GM18498 (cell line): ENCODE measurements at regions not wholly inside any gene's neighbourhood (a gene's known extent, or its start where the extent isn't known, plus 50 kb on each side); places are given as distances from the start of the nearest gene placed in this dataset.

Source experiments
- ATAC-seq: cut with Tn5 transposase; IDR thresholded peaks from one replicate; pipeline ENCODE4 v1.9.1; 2021; ENCODE audit warnings: mild to moderate bottlenecking, moderate library complexity; ENCODE audit not compliant: unreplicated experiment

DNA sequence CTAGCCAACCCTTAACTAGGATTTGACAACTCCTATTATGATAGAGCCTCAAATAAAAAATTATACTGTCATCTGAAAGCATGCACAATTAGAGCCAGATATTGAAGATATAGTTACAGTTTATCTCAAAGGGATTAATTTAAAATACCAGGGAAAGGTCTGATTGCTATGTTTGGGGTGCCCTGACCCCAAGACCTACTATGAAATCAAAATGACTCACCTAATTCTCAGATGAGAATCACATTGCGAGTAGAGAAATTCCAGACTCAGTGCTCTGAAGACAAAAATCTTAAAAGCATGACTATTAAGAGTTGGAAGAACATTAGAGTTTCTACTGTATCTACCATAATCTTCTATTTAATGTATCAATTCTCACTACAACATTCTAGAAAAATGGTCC lies 297.1 kb downstream of the AHR start:
- no peak for ATAC-seq

DNA sequence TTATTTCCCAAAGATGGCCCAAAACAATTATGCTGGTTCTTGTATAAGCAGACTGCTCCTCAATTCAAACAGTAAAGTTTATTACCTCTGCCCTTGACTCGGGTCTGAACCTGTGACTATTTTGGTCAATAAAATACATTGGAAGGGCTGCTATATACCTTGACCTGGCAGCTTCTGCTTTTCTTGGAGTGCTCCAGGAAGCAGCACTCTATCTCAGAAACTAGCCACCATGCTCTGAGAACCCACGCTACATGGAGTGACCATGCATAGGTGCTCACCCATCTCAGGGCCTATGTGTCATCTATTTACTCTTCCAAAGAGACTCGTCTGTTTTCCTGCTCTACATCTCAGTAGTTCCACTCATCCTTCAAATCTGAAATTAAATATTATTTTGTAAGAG lies 299.9 kb downstream of the AHR start:
- no peak for ATAC-seq

GRCh38 chr7:17598846-17599245 lies 300.4 kb downstream of the AHR start:
- ATAC-seq, result no peak

GRCh38 chr7:17599733-17600339 lies 301.4 kb downstream of the AHR start:
- no peak for ATAC-seq

DNA sequence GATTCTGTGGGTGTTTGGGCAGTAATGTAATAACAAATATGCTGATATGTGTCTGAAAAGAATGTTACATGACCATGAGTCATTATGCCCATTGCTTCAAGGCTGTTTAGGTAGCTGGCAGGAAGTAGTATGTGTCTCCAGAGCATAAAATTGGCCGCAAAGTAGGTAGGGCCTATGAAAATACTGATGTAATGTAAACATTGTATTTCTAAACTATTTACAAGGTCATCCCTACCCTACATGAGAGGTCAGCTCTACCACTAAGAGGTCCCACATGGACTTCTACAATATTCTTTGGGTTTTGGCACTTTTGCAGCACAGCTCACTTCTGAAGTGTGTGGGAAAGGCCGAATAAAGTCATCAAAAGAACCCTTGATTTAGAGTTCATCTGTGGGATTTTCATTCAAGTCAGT lies 301.9 kb downstream of the AHR start:
- no peak for ATAC-seq

DNA sequence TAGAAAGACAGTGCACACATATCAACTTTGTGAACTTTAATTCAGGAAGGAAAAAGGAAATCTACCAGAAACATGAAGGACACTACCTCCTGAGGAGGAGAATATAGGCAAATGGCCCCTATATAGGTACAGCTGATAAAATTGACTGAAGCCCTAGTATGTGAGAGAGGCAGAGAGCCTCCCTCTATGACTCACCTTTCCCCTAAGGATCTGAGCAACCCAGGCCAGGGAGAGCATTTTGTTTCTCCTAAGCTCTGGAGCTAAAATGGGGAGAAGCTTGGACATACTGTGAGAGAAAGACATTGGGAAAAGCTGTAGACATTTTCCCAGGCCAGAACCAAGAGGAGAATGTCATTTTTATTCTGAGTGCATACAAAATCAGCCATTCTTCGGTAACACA lies 303.5 kb downstream of the AHR start:
- no peak for ATAC-seq

- ATAC-seq, result no peak
These were observed 309.8 kb downstream of the AHR start for GRCh38 chr7:17608114-17608833.

- ATAC-seq, result no peak
These were observed 313.2 kb downstream of the AHR start for GRCh38 chr7:17611611-17612010.

GRCh38 chr7:17613338-17614041 lies 315.0 kb downstream of the AHR start:
- ATAC-seq, result no peak

DNA sequence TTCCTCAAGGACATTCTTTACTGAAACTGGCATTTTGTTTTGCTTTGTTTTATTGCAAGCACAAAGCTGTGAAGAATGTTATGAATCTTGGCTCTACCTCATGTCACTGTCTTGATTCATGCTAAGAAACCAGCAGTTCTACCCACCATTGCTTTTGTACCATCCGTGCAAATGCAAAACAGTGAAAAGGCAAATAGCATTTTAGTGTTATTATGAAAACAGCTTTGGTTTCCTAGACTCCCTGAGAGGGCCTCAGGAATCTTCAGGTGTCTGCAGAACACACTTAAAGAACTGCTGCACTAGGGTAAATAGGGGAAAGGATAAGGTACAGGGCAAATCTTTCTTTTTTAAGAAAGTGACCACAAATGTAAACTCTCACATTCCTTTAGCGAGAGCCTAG lies 318.9 kb downstream of the AHR start:
- ATAC-seq, result no peak

DNA sequence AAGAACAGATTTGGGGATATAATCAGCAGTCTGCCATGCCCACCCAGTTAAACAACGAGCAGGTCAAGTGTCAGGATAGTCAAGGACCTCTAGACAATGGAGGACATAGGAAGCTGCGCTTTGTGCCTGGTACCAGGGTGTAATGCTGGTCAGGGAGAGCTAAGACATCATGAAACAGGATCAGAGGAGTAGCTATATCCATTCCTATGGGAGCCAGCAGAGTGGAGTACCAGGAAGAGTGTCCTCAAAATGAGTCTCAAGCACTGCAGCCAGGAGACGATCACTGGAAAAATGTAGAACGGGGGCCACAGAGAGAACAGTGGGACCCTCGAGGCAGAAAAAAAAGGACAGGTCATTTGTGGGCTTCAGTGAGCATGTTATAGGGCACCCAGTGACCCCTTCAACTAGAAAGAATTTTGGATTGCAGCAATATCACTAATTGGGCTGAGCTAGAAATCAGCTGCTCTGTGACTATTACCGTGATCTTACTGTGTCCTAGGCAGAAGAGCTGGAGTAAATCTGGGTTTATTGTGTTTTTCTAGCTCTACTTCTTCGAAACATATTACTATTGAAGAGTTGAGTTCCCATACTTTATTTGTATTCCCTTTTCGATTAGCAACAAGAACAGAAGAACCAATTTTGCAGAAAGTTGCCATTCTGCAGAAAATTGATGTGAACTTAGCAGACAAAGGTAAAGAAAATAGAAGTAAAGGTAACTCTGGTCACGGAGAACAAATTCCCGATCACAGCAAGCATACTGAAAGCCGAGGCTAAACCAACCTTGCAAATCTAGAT lies 319.6 kb downstream of the AHR start:
- ATAC-seq, result no peak

DNA sequence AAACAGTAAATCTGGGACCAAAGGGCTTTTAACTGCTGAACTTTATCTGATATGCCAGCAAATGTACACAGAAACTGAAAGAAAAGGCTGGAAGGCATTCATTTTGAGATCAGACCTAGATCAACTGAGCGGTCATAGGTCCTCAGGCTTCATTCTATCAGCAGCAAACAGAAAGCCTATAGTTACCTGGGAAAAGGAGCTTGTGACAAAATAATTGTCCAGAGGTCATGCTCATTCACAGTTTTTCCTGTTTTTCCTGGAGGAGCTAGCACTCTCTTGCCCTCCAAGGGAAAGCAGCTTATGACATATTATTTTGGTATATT lies 320.2 kb downstream of the AHR start:
- no peak for ATAC-seq

DNA sequence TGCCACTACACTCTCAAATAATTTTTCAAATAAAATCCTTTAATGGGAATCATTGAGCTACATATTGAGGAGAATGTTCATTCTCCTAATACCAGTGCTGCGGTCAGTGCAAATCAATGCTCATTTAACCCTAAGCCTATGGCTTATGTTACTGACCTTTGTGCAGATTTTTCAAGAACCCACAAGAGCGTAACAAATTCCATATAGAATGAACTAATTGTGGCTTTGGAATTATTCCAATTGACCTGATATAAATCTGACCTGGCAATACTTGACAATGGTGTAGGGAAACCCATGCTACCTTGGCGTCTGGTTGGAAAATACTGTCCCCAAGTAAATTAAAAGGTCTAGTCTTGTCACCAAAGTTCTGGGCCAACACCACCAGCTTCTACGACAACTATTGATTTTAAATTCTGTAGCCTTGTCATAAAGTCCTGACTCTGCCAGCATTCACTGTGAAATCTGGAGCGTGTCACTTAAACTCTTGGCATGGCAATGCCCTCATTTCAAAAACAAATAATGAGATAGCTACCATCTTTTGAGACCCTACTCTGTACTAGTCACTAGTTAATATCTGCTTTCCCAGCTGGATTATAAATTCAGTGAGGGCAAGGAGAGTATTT lies 320.9 kb downstream of the AHR start:
- ATAC-seq, result no peak

GRCh38 chr7:17620566-17620965 lies 319.7 kb downstream of the SNX13 start:
- no peak for ATAC-seq

- no peak for ATAC-seq
These were observed 317.8 kb downstream of the SNX13 start for GRCh38 chr7:17622451-17622850.

DNA sequence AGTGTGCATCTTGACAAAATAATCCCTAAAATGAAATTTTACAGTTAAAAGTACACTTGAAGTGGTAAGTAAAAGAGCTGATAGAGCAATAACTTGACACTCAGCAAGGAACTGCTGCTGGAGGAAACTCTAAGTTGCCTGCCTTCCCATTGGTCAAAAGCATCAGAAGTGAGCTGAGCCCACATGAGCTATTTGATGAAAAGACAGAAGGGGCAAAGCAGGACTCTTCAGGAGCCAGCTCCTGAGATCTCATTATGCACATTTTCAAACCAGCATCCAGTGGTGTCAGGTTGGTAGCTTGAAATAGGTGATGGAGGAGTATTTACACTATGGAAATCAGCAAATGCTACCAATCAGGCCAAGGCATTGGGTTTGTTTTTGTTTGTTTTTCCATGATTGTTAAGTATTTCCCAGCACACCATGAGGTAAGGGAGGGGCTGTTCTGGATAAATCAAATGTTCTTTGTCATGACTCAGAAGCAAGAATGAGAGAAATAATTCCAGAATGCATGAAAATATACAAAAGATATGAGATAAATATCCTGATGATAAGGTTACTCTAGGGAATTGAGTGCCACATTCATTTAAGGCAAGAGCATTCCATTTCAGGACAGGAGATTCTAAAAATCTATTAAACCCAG lies 316.6 kb downstream of the SNX13 start:
- ATAC-seq, result no peak

GRCh38 chr7:17624379-17624778 lies 315.9 kb downstream of the SNX13 start:
- no peak for ATAC-seq

- no peak for ATAC-seq
These were observed 315.3 kb downstream of the SNX13 start for GRCh38 chr7:17625043-17625442.

DNA sequence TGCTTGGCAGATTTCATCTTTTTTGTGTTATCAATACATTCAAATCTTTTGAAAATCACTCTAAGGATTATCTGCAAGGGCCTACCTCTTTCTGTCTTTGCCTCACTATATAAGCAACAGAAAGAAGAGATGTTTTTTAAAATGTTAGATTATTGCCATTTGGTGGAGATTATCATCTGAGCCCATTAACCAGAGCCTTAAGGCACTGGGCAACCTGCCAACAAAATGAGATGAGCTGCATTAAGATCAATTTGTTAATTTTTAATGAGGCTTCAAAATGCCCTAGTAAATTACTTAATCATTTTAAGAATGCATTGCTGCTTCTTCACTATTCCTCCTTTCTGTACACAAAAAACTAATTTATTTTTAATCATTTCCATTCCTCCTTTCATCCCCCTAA lies 314.1 kb downstream of the SNX13 start:
- no peak for ATAC-seq

- no peak for ATAC-seq
These were observed 309.2 kb downstream of the SNX13 start for GRCh38 chr7:17631061-17631460.

DNA sequence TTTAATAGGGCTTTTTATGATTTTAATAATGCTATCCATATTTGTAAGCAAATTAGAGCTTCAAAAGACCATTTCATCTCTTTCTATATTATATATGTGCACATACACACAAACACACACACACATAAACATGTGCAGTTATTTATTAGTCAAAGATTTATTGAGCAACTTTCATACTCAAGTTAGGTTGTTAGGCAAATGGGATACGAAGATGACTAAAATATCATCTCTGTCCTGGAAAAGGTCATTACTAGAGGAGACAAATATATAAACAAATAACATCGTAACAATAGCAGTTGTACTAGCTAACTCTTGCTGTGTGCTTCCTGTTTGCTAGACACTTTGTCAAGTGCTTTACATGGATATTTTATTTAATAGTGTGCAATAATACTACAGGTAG lies 307.9 kb downstream of the SNX13 start:
- ATAC-seq, result no peak
